GM18870 (cell line): ENCODE measurements at regions not wholly inside any gene's neighbourhood (a gene's known extent, or its start where the extent isn't known, plus 50 kb on each side); places are given as distances from the start of the nearest gene placed in this dataset.

Source experiments
- ATAC-seq: cut with Tn5 transposase; IDR thresholded peaks from one replicate; pipeline ENCODE4 v1.9.1; 2021; ENCODE audit warnings: moderate library complexity; ENCODE audit not compliant: unreplicated experiment

DNA sequence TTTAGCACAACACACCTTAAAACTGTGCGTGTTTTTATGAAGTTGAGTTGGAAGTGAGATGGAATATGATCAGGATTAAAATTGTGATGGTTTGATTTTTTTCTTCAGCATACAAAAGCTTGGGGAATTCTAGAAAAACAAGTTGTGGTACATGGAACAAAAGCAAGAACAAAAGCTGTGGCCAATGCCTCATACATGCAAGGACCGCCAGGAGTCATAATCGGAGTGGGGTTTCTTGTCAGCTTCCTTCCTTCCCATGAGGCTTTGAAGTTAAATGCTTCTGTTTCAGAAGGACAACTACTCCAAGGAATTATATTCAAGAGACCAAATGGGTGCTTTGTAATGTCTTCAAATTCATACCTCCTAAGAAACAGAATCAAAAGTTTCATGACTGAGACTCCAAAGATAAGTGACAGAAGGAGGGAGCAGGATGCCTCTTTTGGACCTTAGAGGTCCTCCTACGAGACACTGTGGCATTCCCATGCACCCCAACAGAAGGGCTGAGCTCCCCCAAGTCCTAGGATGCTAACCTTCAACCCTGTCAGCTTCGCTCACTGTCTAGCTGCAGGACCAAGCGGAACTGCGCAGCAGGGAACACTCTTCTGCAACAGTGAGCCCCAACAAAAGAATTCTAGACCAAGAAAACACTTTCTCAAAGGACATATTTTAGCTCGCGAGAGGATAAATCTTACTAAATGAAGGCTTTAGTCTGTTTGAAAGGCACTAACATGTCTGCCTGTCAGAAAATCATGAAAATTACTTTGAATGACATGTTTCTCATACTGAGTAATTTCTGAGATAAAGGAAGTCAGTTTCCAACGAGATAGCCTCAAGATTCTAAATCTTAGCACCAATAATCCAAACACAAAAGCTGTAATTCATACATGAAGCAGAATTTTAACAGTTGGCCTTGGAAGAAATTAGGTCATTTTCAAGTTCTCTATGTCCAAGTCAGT, 108.5 kb upstream of the NHSL1 start:
- no peak for ATAC-seq

DNA sequence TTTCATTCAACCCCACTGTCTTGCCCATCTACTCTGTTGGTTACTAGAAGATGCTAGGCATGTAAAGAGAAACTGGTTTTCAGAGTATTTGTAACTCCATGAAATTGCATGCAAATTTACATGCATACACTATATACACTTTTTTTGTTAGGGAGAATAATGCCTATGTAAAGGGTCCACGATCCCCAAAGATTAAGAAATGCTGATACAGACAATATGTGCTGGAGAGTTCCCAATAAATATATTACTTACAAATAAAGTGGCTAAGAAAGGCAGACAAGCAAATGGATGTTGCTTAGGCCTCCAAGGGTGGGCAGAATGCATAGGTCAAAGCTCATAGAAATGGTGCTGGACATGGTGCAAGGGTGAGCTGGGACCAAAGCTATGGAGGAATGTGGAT, 109.6 kb upstream of the NHSL1 start:
- ATAC-seq: no peak

GRCh38 chr6:138609801-138610430, 110.6 kb upstream of the NHSL1 start:
- no peak for ATAC-seq

DNA sequence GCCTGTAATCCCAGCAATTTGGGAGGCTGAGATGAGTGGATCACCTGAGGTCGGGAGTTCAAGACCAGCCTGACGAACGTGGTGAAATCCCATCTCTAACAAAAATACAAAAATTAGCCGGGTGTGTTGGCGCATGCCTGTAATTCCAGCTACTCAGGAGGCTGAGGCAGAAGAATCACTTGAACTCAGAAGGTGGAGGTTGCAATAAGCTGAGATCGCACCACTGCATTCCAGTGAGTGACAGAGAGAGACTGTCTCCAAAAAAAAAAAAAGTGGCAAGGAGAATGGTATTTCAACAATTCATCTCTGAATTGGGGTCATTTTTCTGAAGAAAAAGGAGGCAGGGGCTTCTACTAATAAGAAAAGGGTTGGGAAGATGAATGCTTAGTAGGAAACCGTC, 111.5 kb upstream of the NHSL1 start:
- ATAC-seq: no peak

DNA sequence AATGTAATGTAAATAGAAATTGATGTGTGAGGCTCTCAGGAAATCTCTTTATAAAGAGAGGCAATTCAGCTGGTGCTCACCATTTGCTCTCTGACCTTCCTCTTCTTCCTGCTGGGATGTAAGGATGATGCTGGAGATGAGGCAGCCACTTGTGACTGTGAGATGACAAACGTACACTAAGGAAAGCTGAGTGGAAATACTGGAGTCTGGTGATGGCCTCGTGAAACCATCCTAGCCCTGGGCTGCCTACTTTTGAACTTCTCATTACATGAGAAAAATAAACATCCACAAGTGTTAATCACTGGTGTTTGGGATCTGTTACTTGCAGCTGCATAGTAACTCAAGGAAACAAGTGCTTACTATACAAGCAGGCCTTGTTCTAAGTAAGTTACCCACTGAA, 114.9 kb upstream of the NHSL1 start:
- no peak for ATAC-seq

DNA sequence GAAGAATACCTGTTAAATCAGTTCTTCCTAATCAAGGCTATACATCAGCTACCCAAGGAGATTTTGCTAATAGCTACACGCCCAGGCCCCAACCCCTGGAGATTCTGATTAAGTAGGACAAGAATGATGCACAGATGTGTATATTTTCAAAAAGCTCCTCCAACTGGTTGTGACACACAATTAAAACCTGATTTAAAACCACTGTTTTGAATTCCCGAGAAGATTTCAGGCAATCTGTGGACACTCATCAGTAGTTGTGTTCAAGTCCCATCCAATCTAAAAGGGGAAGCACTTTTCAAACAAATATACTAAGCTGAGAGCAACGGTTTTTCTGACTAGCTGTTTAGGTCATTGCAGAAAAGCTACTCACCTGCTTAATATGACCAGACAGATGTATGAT, 118.9 kb upstream of the NHSL1 start:
- no peak for ATAC-seq

GRCh38 chr6:138620630-138621029, 121.3 kb upstream of the NHSL1 start:
- no peak for ATAC-seq

- no peak for ATAC-seq
These were observed 123.7 kb upstream of the NHSL1 start for GRCh38 chr6:138622967-138623366.

DNA sequence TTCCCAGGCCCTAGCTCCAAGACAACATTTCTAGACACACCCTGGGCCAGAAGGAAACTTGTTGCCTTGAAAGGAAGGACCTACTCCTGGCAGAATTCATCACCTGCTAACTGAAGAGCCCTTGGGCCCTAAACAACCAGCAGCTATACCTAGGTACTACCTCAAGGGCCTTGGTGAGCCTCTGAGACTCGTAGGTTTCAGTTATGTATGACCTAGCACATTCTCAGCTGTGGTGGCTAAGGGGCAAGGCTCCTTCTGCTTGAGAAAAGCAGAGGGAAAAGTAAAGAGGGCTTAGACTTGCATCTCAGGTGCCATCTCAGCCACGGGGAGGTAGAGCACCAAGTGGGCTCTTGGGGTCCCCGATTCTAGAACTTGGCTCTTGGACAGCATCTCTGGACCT, 132.3 kb upstream of the NHSL1 start:
- no peak for ATAC-seq

- ATAC-seq: no peak
These were observed 135.7 kb upstream of the CCDC28A start for GRCh38 chr6:138637822-138638221.

DNA sequence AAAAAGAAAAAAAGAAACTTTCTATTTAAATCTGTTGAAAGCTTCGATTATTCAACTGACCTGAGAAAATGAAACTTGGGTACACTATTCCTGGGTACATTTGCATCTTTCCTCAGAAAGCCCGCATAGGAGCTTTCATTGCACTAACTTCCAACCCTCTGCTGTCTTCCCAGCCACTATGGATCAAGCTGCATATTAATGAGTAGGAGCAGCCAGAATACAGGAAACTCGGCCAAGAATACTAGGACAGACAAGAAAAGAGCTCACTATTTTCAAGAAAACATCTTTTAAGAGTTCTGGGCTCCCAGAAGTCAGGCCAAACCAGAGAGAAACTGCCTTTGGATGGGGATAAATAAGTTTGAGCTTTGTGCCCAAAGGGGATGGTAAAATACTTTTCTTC, 135.0 kb upstream of the CCDC28A start:
- no peak for ATAC-seq

DNA sequence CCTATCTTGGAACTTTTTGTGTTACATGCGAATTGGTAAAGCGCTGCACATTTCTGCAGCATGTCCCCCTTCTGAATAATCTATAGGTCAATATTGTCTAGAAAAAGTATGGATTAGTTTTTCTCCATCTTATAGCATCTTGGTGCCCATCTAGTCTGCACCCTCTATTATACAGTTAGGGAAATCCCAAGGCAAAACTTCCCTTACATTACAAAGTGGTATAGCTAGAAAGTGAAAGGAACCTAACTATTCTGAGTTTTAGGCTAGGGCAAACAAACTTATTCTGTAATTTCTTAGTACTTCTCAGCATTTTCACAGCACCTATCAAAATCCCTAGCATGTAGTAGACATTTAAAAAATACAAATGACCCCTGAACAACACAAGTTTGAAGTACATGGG, 133.5 kb upstream of the CCDC28A start:
- no peak for ATAC-seq

DNA sequence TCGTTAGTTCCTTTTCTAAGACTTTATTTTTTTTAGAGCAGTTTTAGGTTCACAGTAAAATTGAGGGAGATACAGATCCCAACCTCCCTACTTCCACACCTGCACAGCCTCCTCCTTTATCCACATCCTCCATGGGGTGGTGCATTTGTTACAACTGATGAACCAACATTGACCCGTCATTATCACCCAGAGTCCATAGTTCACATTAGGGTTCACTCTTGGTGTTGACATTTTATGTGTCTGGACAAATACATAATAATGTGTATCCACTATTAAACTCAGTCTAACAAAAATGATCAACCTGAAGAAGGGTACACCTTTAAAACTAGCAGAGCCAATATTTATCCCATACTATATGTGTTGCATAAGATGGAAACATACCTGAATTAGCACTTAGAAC, 130.4 kb upstream of the CCDC28A start:
- no peak for ATAC-seq

DNA sequence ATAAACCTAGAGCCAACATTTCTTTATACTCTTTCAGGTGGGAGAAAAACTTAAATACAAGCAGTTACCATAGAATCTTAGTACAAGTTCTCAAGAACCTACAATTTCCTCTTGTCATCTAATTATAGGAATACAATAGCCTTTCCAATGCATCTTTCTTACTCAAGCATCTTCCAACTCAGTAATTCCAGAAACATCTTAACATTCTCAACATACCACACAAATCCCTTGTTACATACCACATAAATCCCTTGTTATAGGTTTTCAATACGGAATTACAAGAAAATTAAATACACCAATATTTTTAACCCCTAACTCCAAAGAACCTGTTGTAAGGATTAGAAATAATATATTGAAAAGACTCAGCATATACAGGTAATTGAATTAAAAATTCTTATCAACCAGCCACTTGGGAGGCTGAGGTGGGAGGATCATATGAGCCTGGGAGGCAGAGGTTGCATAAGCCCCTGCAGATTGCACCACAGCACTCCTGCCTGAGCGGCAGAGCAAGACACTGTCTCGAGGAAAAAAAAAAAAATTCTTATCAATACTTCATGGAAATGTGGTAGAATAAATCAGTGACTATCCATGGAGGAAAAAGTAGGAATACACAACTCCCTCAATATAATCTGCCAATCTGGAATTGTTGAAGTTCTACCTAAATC, 127.5 kb upstream of the CCDC28A start:
- no peak for ATAC-seq

- no peak for ATAC-seq
These were observed 126.6 kb upstream of the CCDC28A start for GRCh38 chr6:138647006-138647405.

- no peak for ATAC-seq
These were observed 125.4 kb upstream of the CCDC28A start for GRCh38 chr6:138648127-138648526.

DNA sequence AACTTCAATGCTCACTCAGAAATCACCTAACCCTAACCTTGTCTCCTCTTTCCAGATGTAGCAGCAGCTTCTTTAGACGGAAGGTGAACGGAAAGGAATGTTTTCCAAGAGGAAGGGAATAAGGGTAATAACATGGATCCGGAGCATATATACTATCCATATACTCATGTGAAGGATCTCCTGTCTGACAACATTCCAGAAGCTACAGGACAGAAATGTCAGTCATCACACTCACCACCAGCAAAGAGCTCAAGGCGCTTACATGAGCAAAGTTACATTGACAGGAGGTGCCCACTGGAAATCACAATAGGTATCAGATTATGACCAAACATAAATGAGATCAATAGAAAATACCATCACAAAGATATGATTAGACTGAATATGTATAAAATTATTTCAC, 122.1 kb upstream of the CCDC28A start:
- ATAC-seq: no peak

DNA sequence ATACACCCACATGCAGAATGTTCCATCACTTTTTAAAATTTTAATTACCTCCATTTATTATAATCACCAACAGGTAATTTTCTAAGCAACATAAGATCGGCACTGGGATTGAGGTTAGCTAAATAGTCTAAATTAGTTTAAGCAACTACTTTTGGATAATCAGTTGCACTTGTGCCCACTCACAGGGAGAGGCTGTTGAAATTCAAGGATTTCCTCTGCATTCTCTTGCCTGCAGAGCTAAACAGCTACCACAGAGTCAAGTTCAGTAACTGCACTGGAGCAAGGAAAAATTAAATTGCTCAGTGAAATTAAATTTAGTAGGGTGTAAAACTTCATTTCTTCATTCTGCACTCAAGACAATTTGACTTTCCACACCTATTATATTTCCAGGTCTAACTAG, 120.7 kb upstream of the CCDC28A start:
- no peak for ATAC-seq

DNA sequence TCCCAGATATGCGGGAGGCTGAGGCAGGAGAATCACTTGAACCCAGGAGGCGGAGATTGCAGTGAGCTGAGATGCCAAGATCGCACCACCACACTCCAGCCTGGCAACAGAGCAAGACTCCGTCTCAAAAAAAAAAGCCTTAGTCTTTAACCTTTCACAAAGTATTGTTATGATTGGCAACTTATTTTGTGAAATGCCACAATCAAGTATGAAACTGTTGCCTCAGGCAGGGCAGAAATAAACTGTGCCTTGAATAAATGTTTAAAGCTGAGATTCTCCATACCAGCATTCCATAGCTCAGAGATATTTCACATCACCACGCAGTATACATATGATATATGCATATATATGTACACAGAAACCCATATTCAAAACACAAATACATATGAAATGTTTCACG, 120.1 kb upstream of the CCDC28A start:
- ATAC-seq: no peak

- peak; percentile 99 for ATAC-seq
These were observed 118.6 kb upstream of the CCDC28A start for GRCh38 chr6:138654715-138655634.

DNA sequence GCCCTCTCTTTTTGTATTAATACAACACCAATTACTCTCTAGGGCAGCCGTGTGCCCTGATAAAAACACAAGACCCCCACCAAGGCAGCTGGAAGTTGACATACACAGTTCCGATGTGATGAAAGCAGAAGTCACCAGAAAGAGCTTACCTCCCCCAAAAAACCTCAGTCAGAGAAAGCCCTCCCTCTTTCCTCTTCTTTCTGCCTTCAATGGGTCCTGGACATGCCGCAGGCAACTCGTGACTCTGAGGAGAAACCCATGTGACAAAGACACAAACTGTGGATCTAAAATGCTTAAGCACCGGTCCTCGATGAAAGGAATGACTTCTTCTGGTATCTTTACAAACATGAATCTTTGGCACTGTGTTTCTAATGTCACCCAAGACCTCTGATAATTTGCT, 117.7 kb upstream of the CCDC28A start:
- ATAC-seq: no peak
